ENCODE measurements at regions not wholly inside any gene's neighbourhood (a gene's known extent, or its start where the extent isn't known, plus 50 kb on each side); places are given as distances from the start of the nearest gene placed in this dataset.

- Histone ChIP-seq H3K79me2 (ENCODE audit: control insufficient read depth, insufficient read depth, low read length) (no peaks in the 10 kb centered on the region), H4K20me1 (ENCODE audit: control insufficient read depth, insufficient read depth, low read length, poor library complexity, severe bottlenecking) (no peaks in the 10 kb centered on the region), H3K9ac (ENCODE audit: low read length) (no peak overlapping the region), H2AFZ (ENCODE audit: insufficient read depth, low read depth, low read length, poor library complexity, severe bottlenecking) (no peak overlapping the region), H3K9me3 (ENCODE audit: control extremely low read depth in 1 of 3, control insufficient read depth in 2 of 3, insufficient read depth in 1 of 3, low read length in 2 of 3) (no peaks in the 10 kb centered on the region), H3K36me3 (replicated peaks in 1 of 2; ENCODE audit: control extremely low read depth in 1 of 2, control insufficient read depth in 1 of 2, extremely low read depth in 1 of 2, insufficient read depth in 2 of 2, low read length in 1 of 2) (no peaks in the 10 kb centered on the region), H3K4me1 (ENCODE audit: control insufficient read depth in 2 of 2, insufficient read depth in 2 of 2, low read length in 2 of 2) (no peaks in the 10 kb centered on the region), H3K27ac (ENCODE audit: low read length in 2 of 2) (no peak overlapping the region), H3K27me3 (replicated peaks in 1 of 4; ENCODE audit: control extremely low read depth in 1 of 4, control insufficient read depth in 3 of 4, insufficient read depth in 4 of 4, low read length in 3 of 4) (no peaks in the 10 kb centered on the region), H3K4me2 (replicated peaks; ENCODE audit: low read depth, low read length, poor library complexity, severe bottlenecking) (no peak overlapping the region), H3K4me3 (ENCODE audit: control extremely low read depth in 1 of 5, extremely low read depth in 1 of 5, insufficient read depth in 1 of 5, low read depth in 2 of 5, low read length in 4 of 5) (no peak overlapping the region)
- TF ChIP-seq CTCF (IDR thresholded peaks at IDR 0.05) (no peak), EZH2 (IDR thresholded peaks at IDR 0.05; ENCODE audit: borderline replicate concordance, insufficient read depth, low read depth, low read length, poor library complexity, severe bottlenecking) (no peak)
- ChIA-PET POLR2A (no interaction called here), CTCF (no interaction called here)
- H3K9me3 Mint-ChIP-seq (ENCODE audit: insufficient read depth): peaks cover 2% of the 10 kb centered on the region
- WGBS (ENCODE audit: insufficient coverage): no CpG with 5 or more reads among the region's 1 CpG
- H3K4me3 Mint-ChIP-seq: no peak overlapping the region
- ATAC-seq (ENCODE audit: low read depth): no peak
- no peaks in the 10 kb centered on the region for H3K4me1 Mint-ChIP-seq
- DNase-seq: no peak
- H3K27me3 Mint-ChIP-seq: no peaks in the 10 kb centered on the region
- intact Hi-C loops (cut with micrococcal nuclease): no loop called here
- H3K27ac Mint-ChIP-seq: no peak overlapping the region
Observed at GRCh38 chr3:182357928-182358327, 435.4 kb upstream of the ATP11B start.

- Histone ChIP-seq H3K9me3 (ENCODE audit: control extremely low read depth in 1 of 3, control insufficient read depth in 2 of 3, insufficient read depth in 1 of 3, low read length in 2 of 3) (no peaks in the 10 kb centered on the region), H3K4me2 (replicated peaks; ENCODE audit: low read depth, low read length, poor library complexity, severe bottlenecking) (no peak overlapping the region), H3K27me3 (replicated peaks in 1 of 4; ENCODE audit: control extremely low read depth in 1 of 4, control insufficient read depth in 3 of 4, insufficient read depth in 4 of 4, low read length in 3 of 4) (no peaks in the 10 kb centered on the region), H3K4me1 (ENCODE audit: control insufficient read depth in 2 of 2, insufficient read depth in 2 of 2, low read length in 2 of 2) (no peaks in the 10 kb centered on the region), H3K79me2 (ENCODE audit: control insufficient read depth, insufficient read depth, low read length) (no peaks in the 10 kb centered on the region), H3K9ac (ENCODE audit: low read length) (no peak overlapping the region), H3K27ac (ENCODE audit: low read length in 2 of 2) (no peak overlapping the region), H3K4me3 (ENCODE audit: control extremely low read depth in 1 of 5, extremely low read depth in 1 of 5, insufficient read depth in 1 of 5, low read depth in 2 of 5, low read length in 4 of 5) (no peak overlapping the region), H4K20me1 (ENCODE audit: control insufficient read depth, insufficient read depth, low read length, poor library complexity, severe bottlenecking) (no peaks in the 10 kb centered on the region), H2AFZ (ENCODE audit: insufficient read depth, low read depth, low read length, poor library complexity, severe bottlenecking) (no peak overlapping the region), H3K36me3 (replicated peaks in 1 of 2; ENCODE audit: control extremely low read depth in 1 of 2, control insufficient read depth in 1 of 2, extremely low read depth in 1 of 2, insufficient read depth in 2 of 2, low read length in 1 of 2) (no peaks in the 10 kb centered on the region)
- ATAC-seq (ENCODE audit: low read depth) (no peak), DNase-seq (no peak)
- ChIA-PET POLR2A (no interaction called here), CTCF (no interaction called here)
- Mint-ChIP-seq H3K4me3 (no peak overlapping the region), H3K27me3 (no peaks in the 10 kb centered on the region), H3K27ac (no peak overlapping the region), H3K9me3 (ENCODE audit: insufficient read depth) (peaks cover 3% of the 10 kb centered on the region), H3K4me1 (no peaks in the 10 kb centered on the region)
- TF ChIP-seq CTCF (IDR thresholded peaks at IDR 0.05) (no peak), EZH2 (IDR thresholded peaks at IDR 0.05; ENCODE audit: borderline replicate concordance, insufficient read depth, low read depth, low read length, poor library complexity, severe bottlenecking) (no peak)
- WGBS (ENCODE audit: insufficient coverage): 88% methylated on average over 3 of the region's 6 CpGs
- intact Hi-C loops (cut with micrococcal nuclease): no loop called here
Observed at GRCh38 chr3:182364323-182364722, 429.0 kb upstream of the ATP11B start.
